ENCODE measurements at regions not wholly inside any gene's neighbourhood (a gene's known extent, or its start where the extent isn't known, plus 50 kb on each side); places are given as distances from the start of the nearest gene placed in this dataset.
"Not testable (repeated sequence)": the region's sequence is repeated elsewhere in the genome, so short reads cannot be mapped to it uniquely, and the experiment has no call there.

- no peak for DNase-seq (ENCODE audit: low spot score)
- in situ Hi-C loops (cut with HindIII; ENCODE audit: low sequenced_read_pairs), result no loop called here
These were observed 179.8 kb upstream of the MEIS1 start for GRCh38 chr2:66255136-66255535.

GRCh38 chr2:66253066-66253465 lies 181.9 kb upstream of the MEIS1 start:
- in situ Hi-C loops (cut with HindIII; ENCODE audit: low sequenced_read_pairs), result no loop called here
- no peak for DNase-seq (ENCODE audit: low spot score)

GRCh38 chr2:66252109-66252508 lies 182.8 kb upstream of the MEIS1 start:
- no peak for DNase-seq (ENCODE audit: low spot score)
- in situ Hi-C loops (cut with HindIII; ENCODE audit: low sequenced_read_pairs), result no loop called here

GRCh38 chr2:66251573-66251972 lies 183.4 kb upstream of the MEIS1 start:
- no peak for DNase-seq (ENCODE audit: low spot score)
- in situ Hi-C loops (cut with HindIII; ENCODE audit: low sequenced_read_pairs), result no loop called here

- in situ Hi-C loops (cut with HindIII; ENCODE audit: low sequenced_read_pairs); DNase-seq (ENCODE audit: low spot score): not testable (repeated sequence)
These were observed 185.8 kb upstream of the MEIS1 start for GRCh38 chr2:66249089-66249488.

- DNase-seq (ENCODE audit: low spot score); in situ Hi-C loops (cut with HindIII; ENCODE audit: low sequenced_read_pairs): not testable (repeated sequence)
These were observed 191.1 kb upstream of the MEIS1 start for GRCh38 chr2:66243809-66244208.

GRCh38 chr2:66242888-66243287 lies 192.0 kb upstream of the MEIS1 start:
- DNase-seq (ENCODE audit: low spot score); in situ Hi-C loops (cut with HindIII; ENCODE audit: low sequenced_read_pairs): not testable (repeated sequence)

- in situ Hi-C loops (cut with HindIII; ENCODE audit: low sequenced_read_pairs), result no loop called here
These were observed 192.7 kb upstream of the MEIS1 start for GRCh38 chr2:66242099-66242789.

GRCh38 chr2:66240286-66240685 lies 194.6 kb upstream of the MEIS1 start:
- in situ Hi-C loops (cut with HindIII; ENCODE audit: low sequenced_read_pairs), result no loop called here

More at GRCh38 chr2:66242099-66242789, 192.7 kb upstream of the MEIS1 start:
- no peak for DNase-seq (ENCODE audit: low spot score)

GRCh38 chr2:66239655-66240054 lies 195.3 kb upstream of the MEIS1 start:
- DNase-seq (ENCODE audit: low spot score), result peak; percentile 21
- in situ Hi-C loops (cut with HindIII; ENCODE audit: low sequenced_read_pairs), result no loop called here

More at GRCh38 chr2:66240286-66240685, 194.6 kb upstream of the MEIS1 start:
- DNase-seq (ENCODE audit: low spot score), result peak; percentile 10

- in situ Hi-C loops (cut with HindIII; ENCODE audit: low sequenced_read_pairs), result no loop called here
- no peak for DNase-seq (ENCODE audit: low spot score)
These were observed 197.0 kb upstream of the MEIS1 start for GRCh38 chr2:66237803-66238379.

- no peak for DNase-seq (ENCODE audit: low spot score)
- in situ Hi-C loops (cut with HindIII; ENCODE audit: low sequenced_read_pairs), result no loop called here
These were observed 197.8 kb upstream of the MEIS1 start for GRCh38 chr2:66236816-66237802.

- in situ Hi-C loops (cut with HindIII; ENCODE audit: low sequenced_read_pairs), result no loop called here
- no peak for DNase-seq (ENCODE audit: low spot score)
These were observed 198.7 kb upstream of the MEIS1 start for GRCh38 chr2:66236067-66236685.

GRCh38 chr2:66235428-66235827 lies 199.5 kb upstream of the MEIS1 start:
- in situ Hi-C loops (cut with HindIII; ENCODE audit: low sequenced_read_pairs), result no loop called here
- no peak for DNase-seq (ENCODE audit: low spot score)

- DNase-seq (ENCODE audit: low spot score), result no peak
- in situ Hi-C loops (cut with HindIII; ENCODE audit: low sequenced_read_pairs), result no loop called here
These were observed 200.9 kb upstream of the MEIS1 start for GRCh38 chr2:66233981-66234380.

GRCh38 chr2:66228128-66228547 lies 206.8 kb upstream of the MEIS1 start:
- in situ Hi-C loops (cut with HindIII; ENCODE audit: low sequenced_read_pairs), result no loop called here
- DNase-seq (ENCODE audit: low spot score), result no peak

- in situ Hi-C loops (cut with HindIII; ENCODE audit: low sequenced_read_pairs), result no loop called here
- no peak for DNase-seq (ENCODE audit: low spot score)
These were observed 217.8 kb upstream of the MEIS1 start for GRCh38 chr2:66217039-66217585.

- no peak for DNase-seq (ENCODE audit: low spot score)
- in situ Hi-C loops (cut with HindIII; ENCODE audit: low sequenced_read_pairs), result no loop called here
These were observed 222.2 kb upstream of the MEIS1 start for GRCh38 chr2:66212749-66213148.

- DNase-seq (ENCODE audit: low spot score), result no peak
- in situ Hi-C loops (cut with HindIII; ENCODE audit: low sequenced_read_pairs), result no loop called here
These were observed 232.3 kb upstream of the MEIS1 start for GRCh38 chr2:66202586-66202985.
